WTC11 (cell line): ENCODE measurements at regions not wholly inside any gene's neighbourhood (a gene's known extent, or its start where the extent isn't known, plus 50 kb on each side); places are given as distances from the start of the nearest gene placed in this dataset.

ENCODE experiments used
- ATAC-seq: fragments of 200-7000 bp; cut with Tn5 transposase; 2 replicates; pipeline ENCODE4 v1.10.0; 2021; ENCODE audit warnings: mild to moderate bottlenecking, moderate library complexity
- CTCF ChIA-PET: fragments of 300-600 bp; sonication (Branson Sonifier 250); formaldehyde crosslinking; loops from one replicate; lab custom pipeline; 2021; ENCODE audit warnings: antibody characterized with exemption; lab: Charles Lee
- POLR2A ChIA-PET: fragments of 350-600 bp; sonication (Branson Sonifier 250); formaldehyde crosslinking; loops from one replicate; lab custom pipeline; 2021; ENCODE audit warnings: antibody characterized with exemption; lab: Charles Lee
- DNase-seq: peaks from one replicate; pipeline ENCODE4 v3.0.0; 2021; ENCODE audit warnings: low spot score
- H3K27ac Mint-ChIP-seq: 2 replicates; pipeline ENCODE4 v1.8.0; 2021; ENCODE audit warnings: mixed read lengths
- H3K27me3 Mint-ChIP-seq: 2 replicates; pipeline ENCODE4 v1.8.0; 2021; ENCODE audit warnings: low read depth, mild to moderate bottlenecking, moderate library complexity, mixed read lengths
- H3K36me3 Mint-ChIP-seq: 2 replicates; pipeline ENCODE4 v1.8.0; 2021; ENCODE audit warnings: mixed read lengths
- H3K4me1 Mint-ChIP-seq: 2 replicates; pipeline ENCODE4 v1.8.0; 2022; ENCODE audit warnings: mixed read lengths
- H3K4me3 Mint-ChIP-seq: 2 replicates; pipeline ENCODE4 v1.8.0; 2021; ENCODE audit warnings: mild to moderate bottlenecking, moderate library complexity, mixed read lengths
- H3K9me3 Mint-ChIP-seq: 2 replicates; pipeline ENCODE4 v1.8.0; 2021; ENCODE audit warnings: mixed read lengths
- ATF2 ChIP-seq: sonication (generic); formaldehyde crosslinking; IDR thresholded peaks from 2 replicates; pipeline ENCODE4 v1.8.1; 2022; ENCODE audit warnings: low read depth, missing genetic modification reagents, borderline replicate concordance
- ELF4 ChIP-seq: sonication (generic); formaldehyde crosslinking; IDR thresholded peaks from 2 replicates; pipeline ENCODE4 v1.8.1; 2022; ENCODE audit warnings: low read depth, mild to moderate bottlenecking, moderate library complexity, missing genetic modification reagents
- ESRRA ChIP-seq: sonication (generic); formaldehyde crosslinking; IDR thresholded peaks from 2 replicates; pipeline ENCODE4 v1.8.1; 2022; ENCODE audit warnings: mild to moderate bottlenecking, missing genetic modification reagents, borderline replicate concordance
- FOXP1 ChIP-seq: sonication (generic); formaldehyde crosslinking; IDR thresholded peaks from 2 replicates; pipeline ENCODE4 v1.8.0; 2022; ENCODE audit warnings: missing genetic modification reagents, mild to moderate bottlenecking, moderate library complexity, borderline replicate concordance
- GABPB1 ChIP-seq: sonication (generic); formaldehyde crosslinking; IDR thresholded peaks from 2 replicates; pipeline ENCODE4 v1.8.1; 2023; ENCODE audit warnings: mild to moderate bottlenecking, missing genetic modification reagents
- GRHL2 ChIP-seq: fragments of 250-450 bp; sonication (Bioruptor Pico); IDR thresholded peaks from 2 replicates; pipeline ENCODE4 v1.8.0; 2022; ENCODE audit warnings: mild to moderate bottlenecking, moderate library complexity; ENCODE audit not compliant: insufficient replicate concordance, severe bottlenecking
- JUN ChIP-seq: sonication (generic); formaldehyde crosslinking; IDR thresholded peaks from 2 replicates; pipeline ENCODE4 v1.8.0; 2023; ENCODE audit warnings: mild to moderate bottlenecking, missing genetic modification reagents
- NR3C1 ChIP-seq: sonication (generic); formaldehyde crosslinking; conservative IDR thresholded peaks from 2 replicates; pipeline ENCODE4 v1.8.1; 2023; ENCODE audit warnings: low read depth, mild to moderate bottlenecking, missing genetic modification reagents
- SMAD3 ChIP-seq: sonication (generic); formaldehyde crosslinking; IDR thresholded peaks from 2 replicates; pipeline ENCODE4 v1.8.0; 2022; ENCODE audit warnings: missing genetic modification reagents, mild to moderate bottlenecking, borderline replicate concordance
- SMAD4 ChIP-seq: sonication (generic); formaldehyde crosslinking; IDR thresholded peaks from 2 replicates; pipeline ENCODE4 v1.8.0; 2022; ENCODE audit warnings: mild to moderate bottlenecking, missing genetic modification reagents
- SOX15 ChIP-seq: fragments of 250-450 bp; sonication (Bioruptor Pico); IDR thresholded peaks from 2 replicates; pipeline ENCODE4 v1.9.0; 2021; ENCODE audit warnings: mild to moderate bottlenecking
- TCF7 ChIP-seq: sonication (generic); formaldehyde crosslinking; IDR thresholded peaks from 2 replicates; pipeline ENCODE4 v1.8.0; 2022; ENCODE audit warnings: mild to moderate bottlenecking, low read depth, missing genetic modification reagents, moderate library complexity
- ZBTB21 ChIP-seq: sonication (generic); formaldehyde crosslinking; IDR thresholded peaks from 2 replicates; pipeline ENCODE4 v1.8.1; 2023; ENCODE audit warnings: mild to moderate bottlenecking, missing genetic modification reagents, borderline replicate concordance
- ZNF121 ChIP-seq: sonication (generic); formaldehyde crosslinking; IDR thresholded peaks from 2 replicates; pipeline ENCODE4 v1.8.0; 2023; ENCODE audit warnings: missing genetic modification reagents
- ZNF232 ChIP-seq: sonication (generic); formaldehyde crosslinking; IDR thresholded peaks from 2 replicates; pipeline ENCODE4 v1.8.0; 2022; ENCODE audit warnings: mild to moderate bottlenecking, missing genetic modification reagents
- ZNF281 ChIP-seq: sonication (generic); formaldehyde crosslinking; IDR thresholded peaks from 2 replicates; pipeline ENCODE4 v1.8.0; 2023; ENCODE audit warnings: mild to moderate bottlenecking, missing genetic modification reagents
- ZNF317 ChIP-seq: sonication (generic); formaldehyde crosslinking; IDR thresholded peaks from 2 replicates; pipeline ENCODE4 v1.8.1; 2023; ENCODE audit warnings: low read depth, mild to moderate bottlenecking, moderate library complexity, missing genetic modification reagents, borderline replicate concordance
- ZNF423 ChIP-seq: fragments of 250-450 bp; sonication (Bioruptor Pico); IDR thresholded peaks from 2 replicates; pipeline ENCODE4 v2.1.2; 2022; ENCODE audit warnings: mild to moderate bottlenecking, moderate library complexity
- ZNF532 ChIP-seq: fragments of 250-450 bp; sonication (Bioruptor Pico); IDR thresholded peaks from 2 replicates; pipeline ENCODE4 v1.9.0; 2021; ENCODE audit warnings: mild to moderate bottlenecking, borderline replicate concordance

GRCh38 chr17:51353296-51353695, 93.0 kb downstream of the UTP18 start:
- H3K27me3 Mint-ChIP-seq = no peaks in the 10 kb centered on the region; the same call in 1 of the 2 replicates
- H3K4me1 Mint-ChIP-seq = no peaks in the 10 kb centered on the region
- no peak overlapping the region for H3K4me3 Mint-ChIP-seq
- TF ChIP-seq ZNF532 (no peak), SMAD4 (no peak), ESRRA (no peak), FOXP1 (CRISPR knock-in tag) (no peak), GRHL2 (CRISPR knock-in tag) (no peak), ZBTB21 (CRISPR knock-in tag) (no peak)
- CTCF ChIA-PET = interaction anchor here (1.2 kb wide), 1 partner anchor 31 kb away, joined by 3 read pairs; no protein-coding TSS in a partner anchor
- H3K36me3 Mint-ChIP-seq = no peaks in the 10 kb centered on the region
- POLR2A ChIA-PET = no interaction called here
- no peaks in the 10 kb centered on the region for H3K9me3 Mint-ChIP-seq
- no peak overlapping the region for H3K27ac Mint-ChIP-seq
- ATAC-seq = no peak
- DNase-seq = no peak

GRCh38 chr17:51354936-51355335, 94.6 kb downstream of the UTP18 start:
- H3K27ac Mint-ChIP-seq = no peak overlapping the region
- CTCF ChIA-PET = no interaction called here
- no peak for TF ChIP-seq GRHL2 (CRISPR knock-in tag)
- no peak for TF ChIP-seq ZNF423 (CRISPR knock-in tag)
- TF ChIP-seq, all 79 proteins: peak for 0
- DNase-seq = no peak
- no peak for ATAC-seq
- POLR2A ChIA-PET = no interaction called here
- H3K4me3 Mint-ChIP-seq = no peak overlapping the region
- H3K27me3 Mint-ChIP-seq = no peaks in the 10 kb centered on the region; the same call in 1 of the 2 replicates
- H3K4me1 Mint-ChIP-seq = no peaks in the 10 kb centered on the region
- 0 out of 2 replicates have a peak, but pooled peaks cover 3% of the 10 kb centered on the region for H3K9me3 Mint-ChIP-seq
- H3K36me3 Mint-ChIP-seq = no peaks in the 10 kb centered on the region

GRCh38 chr17:51355441-51356410, 95.4 kb downstream of the UTP18 start:
- ChIA-PET POLR2A (no interaction called here), CTCF (interaction anchor here (1.0 to 1.3 kb wide), 2 partner anchors 57 to 106 kb away, joined by 3 to 11 read pairs; no protein-coding TSS in a partner anchor)

GRCh38 chr17:51359055-51359454, 98.7 kb downstream of the UTP18 start:
- Mint-ChIP-seq H3K27me3 (no peaks in the 10 kb centered on the region; the same call in 1 of the 2 replicates), H3K4me3 (no peak overlapping the region), H3K9me3 (0 out of 2 replicates have a peak, but pooled peaks cover 3% of the 10 kb centered on the region), H3K4me1 (peaks cover 19% of the 10 kb centered on the region), H3K27ac (no peak overlapping the region), H3K36me3 (no peaks in the 10 kb centered on the region)
- POLR2A ChIA-PET = no interaction called here
- DNase-seq (no peak), ATAC-seq (no peak)
- CTCF ChIA-PET = no interaction called here
- TF ChIP-seq SOX15 = no peak
- TF ChIP-seq ATF2 (CRISPR knock-in tag) = no peak
- TF ChIP-seq ZNF232 = no peak
- no peak for TF ChIP-seq GABPB1 (CRISPR knock-in tag)
- no peak for TF ChIP-seq NR3C1
- TF ChIP-seq JUN (CRISPR knock-in tag) = no peak
- no peak for TF ChIP-seq ESRRA
- TF ChIP-seq ZNF281 = no peak
- TF ChIP-seq TCF7 = no peak
- TF ChIP-seq SMAD3 (CRISPR knock-in tag) = no peak
- TF ChIP-seq ZNF121 (CRISPR knock-in tag) = no peak

More at GRCh38 chr17:51355441-51356410, 95.4 kb downstream of the UTP18 start:
- Mint-ChIP-seq H3K36me3 (no peaks in the 10 kb centered on the region), H3K27ac (no peak overlapping the region), H3K4me3 (no peak overlapping the region), H3K27me3 (no peaks in the 10 kb centered on the region; the same call in 1 of the 2 replicates), H3K9me3 (0 out of 2 replicates have a peak, but pooled peaks cover 3% of the 10 kb centered on the region), H3K4me1 (no peaks in the 10 kb centered on the region)
- peak; percentile 75 for ATAC-seq
- TF ChIP-seq ZNF317 (CRISPR knock-in tag) (peak; percentile 64; the same call in 1 of the 2 replicates), ELF4 (CRISPR knock-in tag) (no peak)
- no peak for DNase-seq
